OCI-M2 (cell line): ENCODE measurements at regions not wholly inside any gene's neighbourhood (a gene's known extent, or its start where the extent isn't known, plus 50 kb on each side); places are given as distances from the start of the nearest gene placed in this dataset.

ENCODE experiments used
- DNase-seq: peaks from one replicate; lab custom pipeline; 2025; ENCODE audit not compliant: unreplicated experiment; lab: John Stamatoyannopoulos, UW

DNA sequence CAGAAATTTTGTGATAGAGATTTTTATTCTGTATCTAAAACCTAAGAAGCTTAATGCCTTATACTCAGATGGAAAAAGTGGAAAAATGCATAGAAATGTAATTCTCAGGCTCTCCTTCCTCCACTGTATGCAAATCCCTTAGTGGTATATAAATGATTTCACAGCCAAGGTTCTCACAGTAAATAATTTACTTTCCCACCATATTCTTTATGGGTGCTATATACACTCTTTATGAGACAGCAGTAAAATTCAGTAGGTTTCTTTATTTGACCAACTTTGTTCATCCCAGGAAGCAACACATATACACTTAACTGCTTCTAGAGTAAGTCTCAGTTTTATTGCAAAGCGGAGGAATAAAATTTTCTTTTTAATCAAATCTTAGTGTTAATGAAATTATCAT, 1399.7 kb downstream of the PCDH7 start:
- DNase-seq: no peak

DNA sequence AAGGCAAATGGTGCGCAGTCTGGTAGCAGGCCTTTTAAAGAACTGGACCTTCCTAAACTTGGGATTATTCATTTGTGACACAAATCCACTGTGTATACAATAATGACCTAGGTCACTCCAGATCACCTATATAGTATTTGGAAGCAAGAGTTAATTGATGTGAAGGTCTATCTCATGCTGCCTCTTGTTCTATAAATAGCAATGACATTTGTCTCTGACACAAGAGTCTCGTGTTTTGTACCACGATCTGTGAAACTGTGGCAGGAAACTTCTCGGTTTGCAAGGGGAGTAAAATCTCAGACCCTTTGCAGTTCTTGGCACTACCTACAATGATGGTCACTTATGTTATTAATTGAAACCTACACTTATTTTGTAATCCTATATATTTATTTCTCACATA, 1408.4 kb downstream of the PCDH7 start:
- no peak for DNase-seq

DNA sequence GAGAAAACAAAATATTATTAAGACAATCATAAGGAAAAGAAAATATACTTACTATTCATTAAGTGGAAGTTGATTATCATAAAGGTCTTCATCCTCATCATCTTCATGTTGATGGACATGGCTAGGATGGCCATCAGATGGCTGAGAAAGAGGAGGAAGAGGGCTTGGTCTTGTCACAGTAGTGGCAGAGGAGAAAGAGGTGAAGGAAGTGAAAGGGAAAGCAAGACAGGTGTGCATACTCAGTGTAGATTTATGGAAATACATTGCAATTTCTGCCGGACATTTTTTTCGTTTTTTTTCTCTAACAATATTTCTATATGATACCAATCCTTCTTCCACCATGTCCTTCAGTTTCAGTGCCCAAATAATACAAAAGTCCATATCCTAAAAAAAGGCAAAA, 1409.8 kb downstream of the PCDH7 start:
- DNase-seq: no peak

DNA sequence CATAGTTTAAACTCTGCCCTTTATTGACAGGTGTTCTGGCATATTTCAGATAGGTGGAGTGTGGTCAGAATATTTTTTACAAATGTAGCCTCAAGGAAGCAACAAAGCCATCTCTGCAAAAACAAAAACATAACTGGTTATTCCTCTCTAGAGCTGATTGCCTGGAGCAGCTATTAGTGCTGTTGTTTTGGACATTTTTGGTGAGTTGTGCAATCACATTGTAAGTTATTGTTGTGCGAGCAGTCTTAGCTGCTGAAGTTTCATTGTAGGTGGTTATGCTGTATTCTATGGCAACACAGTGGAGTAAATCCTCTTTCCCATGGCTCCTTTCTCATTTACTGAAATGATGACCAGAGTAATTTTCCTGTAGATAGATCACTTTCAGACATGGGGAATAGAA, 1413.0 kb downstream of the PCDH7 start:
- DNase-seq: no peak

DNA sequence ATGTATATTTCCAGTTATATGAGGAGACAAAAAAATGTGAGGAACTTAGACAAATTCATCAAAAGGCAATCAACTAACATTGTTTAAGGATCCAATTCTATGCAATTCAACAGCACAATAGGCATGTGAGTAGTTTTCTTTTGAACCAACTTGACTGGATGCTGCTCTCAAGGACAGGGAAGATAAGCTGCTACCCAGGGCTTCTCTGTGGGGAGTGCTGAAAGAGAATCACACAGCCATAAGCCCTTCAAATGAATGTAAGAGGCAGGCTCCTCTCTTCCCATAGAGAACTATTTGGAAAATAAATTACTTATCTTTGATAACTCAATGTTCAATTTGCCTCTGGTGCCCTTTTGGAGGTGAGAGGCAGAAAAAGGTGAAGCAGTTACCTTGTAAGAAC, 1413.6 kb downstream of the PCDH7 start:
- DNase-seq: no peak

- no peak for DNase-seq
These were observed 1415.5 kb downstream of the PCDH7 start for GRCh38 chr4:32135642-32136041.

- no peak for DNase-seq
These were observed 1416.1 kb downstream of the PCDH7 start for GRCh38 chr4:32136081-32136787.

- peak; percentile 33 for DNase-seq
These were observed 1420.5 kb downstream of the PCDH7 start for GRCh38 chr4:32140636-32141035.

DNA sequence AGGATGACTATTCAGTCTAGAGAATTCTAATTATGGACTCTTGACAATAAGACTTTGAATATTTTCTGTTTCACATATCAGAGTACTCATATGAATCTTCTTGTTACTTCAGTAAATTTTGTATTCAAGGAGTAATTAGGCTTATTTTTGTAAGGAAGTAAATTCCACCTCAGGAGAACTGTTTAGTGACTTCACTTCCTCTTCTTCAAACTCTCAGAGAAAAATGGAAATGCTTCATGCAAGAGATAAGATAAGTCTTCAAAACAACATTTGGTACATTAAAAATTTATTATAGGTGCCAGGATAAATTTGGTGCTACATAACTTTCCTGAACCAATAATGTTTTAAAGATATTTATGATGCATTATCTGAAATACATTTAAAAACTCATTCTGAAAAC, 1421.9 kb downstream of the PCDH7 start:
- no peak for DNase-seq

GRCh38 chr4:32145987-32146386, 1425.8 kb downstream of the PCDH7 start:
- DNase-seq: no peak

DNA sequence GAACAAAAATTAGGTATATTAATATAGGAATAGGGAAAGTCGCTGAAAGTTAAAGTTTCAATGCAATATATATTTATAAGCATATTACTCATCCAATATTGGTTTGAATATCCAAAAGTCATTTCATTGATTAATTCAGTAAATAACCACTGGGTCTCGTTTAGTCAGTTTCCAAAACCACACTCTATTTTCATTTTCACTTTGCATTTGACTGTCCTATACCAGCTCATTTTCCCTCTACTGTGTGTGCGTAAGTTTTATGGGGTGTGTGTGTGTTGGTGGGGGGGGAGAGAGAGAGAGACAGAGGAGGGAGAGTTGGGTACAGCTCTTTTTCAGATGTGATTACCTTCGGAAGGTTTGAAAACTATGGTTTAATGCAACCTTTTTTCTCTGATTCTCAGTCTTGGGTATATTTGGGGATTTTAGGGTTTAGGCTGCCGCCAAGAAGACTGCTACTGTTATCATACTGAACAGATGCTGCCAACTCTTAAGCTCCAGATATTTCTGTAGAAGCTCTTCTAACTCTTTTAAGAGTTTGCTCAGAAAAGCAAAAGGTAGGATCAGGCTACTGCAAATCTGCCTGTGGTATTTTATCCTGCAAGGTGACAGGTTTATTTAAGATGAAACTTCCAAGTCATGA, 1427.4 kb downstream of the PCDH7 start:
- DNase-seq: no peak

GRCh38 chr4:32148111-32148666, 1428.0 kb downstream of the PCDH7 start:
- DNase-seq: no peak

GRCh38 chr4:32158961-32159360, 1438.8 kb downstream of the PCDH7 start:
- DNase-seq: no peak

- DNase-seq: no peak
These were observed 1441.2 kb downstream of the PCDH7 start for GRCh38 chr4:32161392-32161791.

DNA sequence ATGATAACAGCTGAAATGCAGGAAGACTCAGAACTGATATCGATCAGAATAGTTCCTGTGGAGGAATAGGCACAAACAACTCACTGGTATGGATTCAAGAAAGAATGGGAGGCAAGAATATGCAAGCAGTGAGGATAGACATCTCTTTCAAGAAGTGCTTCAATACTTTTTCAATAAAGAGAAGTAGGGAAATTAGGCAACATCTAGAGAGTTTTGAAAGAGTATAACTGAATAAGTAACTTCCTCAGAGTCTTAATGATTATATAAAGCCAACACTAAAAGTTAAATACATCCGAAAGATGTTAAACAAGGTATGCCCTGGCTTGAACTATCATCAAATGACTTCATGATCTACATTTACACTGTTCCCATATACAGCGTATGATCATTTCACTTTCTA, 1443.0 kb downstream of the PCDH7 start:
- no peak for DNase-seq

DNA sequence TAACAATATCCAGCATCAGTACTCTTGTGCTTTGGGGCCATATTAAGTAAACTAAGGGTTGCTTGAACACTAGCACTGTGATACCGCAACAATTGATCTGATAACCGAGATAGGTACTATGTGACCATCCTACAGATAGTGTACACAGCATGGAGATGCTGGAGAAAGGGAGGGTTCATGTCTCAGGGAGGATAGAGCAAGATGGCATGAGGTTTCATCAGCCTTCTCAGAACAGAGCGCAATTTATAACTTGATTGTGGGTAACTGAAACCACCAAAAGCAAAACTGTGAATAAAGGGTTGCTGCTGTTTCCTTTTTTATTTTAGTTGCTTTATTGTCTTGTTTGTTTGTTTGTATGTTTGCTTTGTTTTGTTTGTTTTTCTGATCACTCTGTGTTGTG, 1449.7 kb downstream of the PCDH7 start:
- no peak for DNase-seq

DNA sequence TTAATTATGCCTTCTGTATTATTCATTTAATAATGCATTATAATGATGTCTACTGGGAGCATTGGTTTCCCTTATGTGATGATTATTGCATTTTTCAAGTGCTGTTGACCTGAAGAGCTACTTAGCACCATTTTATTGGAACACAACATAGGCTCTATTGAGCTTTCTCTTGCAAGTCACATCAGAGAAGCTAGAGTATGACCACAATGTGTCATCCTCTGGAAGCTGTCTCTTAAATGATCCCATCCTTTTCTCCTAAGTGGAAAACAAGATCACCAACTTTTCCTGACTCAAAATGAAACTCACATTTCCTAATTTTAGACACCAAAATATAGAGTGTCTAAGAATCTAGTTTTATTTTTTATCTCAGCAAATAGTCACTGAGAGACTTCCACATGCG, 1451.9 kb downstream of the PCDH7 start:
- no peak for DNase-seq

DNA sequence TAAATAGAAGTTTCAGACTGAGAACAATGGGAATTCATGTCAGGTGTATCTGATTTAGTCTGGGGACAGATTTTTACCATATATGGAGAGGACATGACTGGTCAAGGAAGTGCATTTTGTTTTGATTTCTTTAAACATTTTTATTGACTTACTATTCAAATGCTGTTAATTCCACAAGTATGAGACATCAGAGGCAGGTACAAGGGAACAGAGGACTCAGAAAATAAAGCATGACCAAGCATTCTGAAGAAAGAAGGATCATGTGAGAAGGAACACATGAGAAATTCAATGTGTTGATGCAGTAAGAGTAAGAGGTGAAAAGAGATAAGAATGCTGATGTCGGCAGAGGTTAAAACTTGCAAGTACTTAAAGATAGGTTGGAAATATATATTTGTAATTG, 1452.6 kb downstream of the PCDH7 start:
- no peak for DNase-seq

DNA sequence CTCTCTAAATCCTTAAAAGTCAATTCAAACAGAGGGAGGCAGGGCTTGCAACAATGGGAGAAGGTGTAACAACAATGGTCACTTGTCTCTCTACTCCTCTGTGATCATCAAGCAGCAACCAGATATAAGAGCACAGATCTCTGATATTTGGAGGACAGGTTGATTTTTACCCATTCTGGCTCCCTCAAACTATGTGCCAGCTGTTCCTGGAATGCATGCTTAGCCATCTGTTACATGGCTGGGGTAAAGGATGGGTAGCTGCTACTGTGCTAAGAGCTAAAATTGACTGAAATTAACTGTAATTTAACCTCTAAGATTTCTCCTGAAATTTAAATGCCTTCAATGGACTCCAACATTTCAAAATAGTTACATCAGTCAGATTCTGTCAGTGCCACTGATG, 1459.9 kb downstream of the PCDH7 start:
- no peak for DNase-seq

- no peak for DNase-seq
These were observed 1464.0 kb downstream of the PCDH7 start for GRCh38 chr4:32184186-32184585.

DNA sequence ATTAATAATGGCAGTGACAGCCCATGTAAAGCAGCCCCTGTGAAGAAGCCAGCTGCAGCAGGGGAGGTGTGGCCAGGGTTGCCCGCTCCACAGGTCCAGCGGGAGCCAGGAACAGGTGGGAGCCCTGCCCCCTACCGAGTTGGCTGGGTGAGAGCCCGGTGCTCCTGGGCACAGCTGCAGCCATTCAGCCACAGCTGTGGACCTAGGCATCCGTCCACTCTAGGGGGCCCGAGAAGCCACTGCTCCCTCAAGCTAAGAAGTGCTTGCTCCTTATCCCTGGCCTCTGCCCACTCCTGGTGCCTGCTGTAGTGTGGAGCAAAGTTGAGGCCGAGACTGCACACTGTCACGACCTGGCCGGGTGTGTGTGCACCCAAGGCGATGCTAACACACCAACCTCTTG, 1469.0 kb downstream of the PCDH7 start:
- no peak for DNase-seq

DNA sequence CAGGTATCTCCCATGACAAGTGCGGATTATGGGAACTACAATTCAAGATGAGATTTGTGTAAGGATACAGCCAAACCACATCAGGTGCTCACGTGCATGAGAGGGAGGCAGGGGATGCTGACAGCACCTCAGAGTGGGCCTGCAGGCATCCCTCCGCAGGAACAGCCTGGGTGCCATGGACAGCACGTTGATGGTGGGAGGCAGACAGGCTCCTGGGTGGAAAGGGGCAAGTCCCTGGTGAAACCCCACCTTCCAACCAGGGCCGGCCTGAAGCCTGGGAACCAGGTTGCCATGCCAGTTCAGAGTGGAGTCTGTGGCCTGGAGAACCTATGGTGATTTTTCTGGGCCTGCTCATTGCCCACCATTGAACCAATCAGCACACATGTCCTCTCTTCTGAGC, 1469.6 kb downstream of the PCDH7 start:
- no peak for DNase-seq

DNA sequence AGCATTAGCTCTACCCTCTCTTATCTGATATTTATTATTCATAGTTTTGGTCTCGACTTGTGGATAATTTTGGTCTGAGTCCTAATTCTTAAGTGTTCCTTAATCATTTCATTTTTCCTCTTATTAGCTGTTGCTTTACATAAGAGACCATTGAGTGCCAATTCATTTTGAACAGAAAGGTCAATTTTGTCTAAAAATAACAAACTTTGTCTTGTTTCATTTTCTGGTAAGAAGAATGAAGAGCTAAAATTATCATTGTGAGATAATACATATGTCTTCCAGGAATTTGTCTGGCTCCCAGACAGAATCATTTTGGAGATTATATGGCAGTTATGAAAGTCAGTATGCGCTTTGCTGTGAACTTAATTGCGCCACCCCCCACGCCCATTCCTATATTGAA, 1471.8 kb downstream of the PCDH7 start:
- no peak for DNase-seq
